Upper lobe of left lung (tissue), 6 donors: ENCODE measurements at regions not wholly inside any gene's neighbourhood (a gene's known extent, or its start where the extent isn't known, plus 50 kb on each side); places are given as distances from the start of the nearest gene placed in this dataset.

ENCODE experiments used
- ATAC-seq, 2 donors: fragments of 200-7000 bp; cut with Tn5 transposase; one replicate each; pipeline ENCODE4 v1.9.1; 2022; ENCODE audit warnings: mild to moderate bottlenecking in 2 of 2, moderate library complexity in 2 of 2; ENCODE audit not compliant: low FRiP score in 2 of 2
- DNase-seq, 2 donors: peaks; one replicate each; pipeline ENCODE4 v3.0.0-alpha.2; 2019 to 2020
- H3K27ac ChIP-seq, 4 donors: fragments of 200-600 bp; sonication (generic); one replicate each; pipeline ENCODE4 v1.5.1; 2016 to 2019
- H3K27me3 ChIP-seq, 4 donors: fragments of 200-600 bp; sonication (generic); one replicate each; pipeline ENCODE4 v1.5.1; 2017 to 2019
- H3K36me3 ChIP-seq, 4 donors: fragments of 200-600 bp; sonication (generic); one replicate each; pipeline ENCODE4 v1.5.1; 2016 to 2019
- H3K4me1 ChIP-seq, 4 donors: fragments of 200-600 bp; sonication (generic); one replicate each; pipeline ENCODE4 v1.5.1; 2018 to 2019
- H3K4me3 ChIP-seq, 4 donors: fragments of 200-600 bp; sonication (generic); one replicate each; pipeline ENCODE4 v1.5.1; 2017 to 2019; ENCODE audit warnings: mild to moderate bottlenecking in 2 of 4, moderate library complexity in 1 of 4
- H3K9me3 ChIP-seq, 4 donors: fragments of 200-600 bp; sonication (generic); one replicate each; pipeline ENCODE4 v1.5.1; 2018 to 2019
- EP300 ChIP-seq, 4 donors: sonication (generic); formaldehyde crosslinking; IDR thresholded peaks; one replicate each; pipeline ENCODE4 v1.5.1; 2017; ENCODE audit warnings: antibody characterized with exemption in 4 of 4, control low read depth in 2 of 4
- POLR2A ChIP-seq, 4 donors: fragments of 450-650 bp; IDR thresholded peaks; one replicate each; pipeline ENCODE4 v1.5.1; 2016 to 2017; ENCODE audit warnings: antibody characterized with exemption in 4 of 4, mild to moderate bottlenecking in 2 of 4
- POLR2AphosphoS5 ChIP-seq, 2 donors: sonication (generic); formaldehyde crosslinking; IDR thresholded peaks; one replicate each; pipeline ENCODE4 v1.5.1; 2017; ENCODE audit warnings: antibody characterized with exemption in 2 of 2
- WGBS, 2 donors: methylation state at CpG; one replicate each; pipeline ENCODE4 v1.1.5; 2017 to 2018; 5-methylcytosine and 5-hydroxymethylcytosine counted together
- TF ChIP-seq, protein P1 (sequence below), 6 experiments: fragments of 450-650 bp in 4 of 6; fragments of 200-600 bp in 2 of 6; sonication (generic) in 2 of 6; IDR thresholded peaks; one replicate each; pipeline ENCODE4 v1.5.1; 2016 to 2019; ENCODE audit warnings: antibody characterized with exemption in 6 of 6
- donor health status: DM: no; HTN: no; CAD: no; lungs with moderate emphysema.
- donor health status: DM: no; HTN: yes; CAD: no; lungs with severe emphysema.

DNA sequence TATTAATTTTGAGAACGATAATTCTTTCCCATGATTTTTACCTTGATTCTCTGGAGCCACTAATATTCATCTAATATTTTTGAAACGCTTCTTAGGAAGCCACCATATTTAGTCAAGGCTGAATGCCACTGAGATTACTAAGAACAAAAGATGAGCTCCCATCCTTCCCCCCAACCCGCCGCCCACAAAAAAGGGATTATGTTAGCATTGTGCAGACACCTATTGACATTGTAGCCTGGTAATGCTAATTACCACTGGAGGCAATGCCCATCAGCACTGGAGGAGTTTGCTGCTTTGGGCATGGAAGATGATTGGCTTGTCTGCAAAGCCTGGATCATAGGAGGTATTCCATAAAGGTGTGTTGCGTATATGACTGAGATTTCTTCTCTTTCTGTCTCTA is 739.1 kb upstream of the WWC1 start:
- no peaks in the 10 kb centered on the region for H3K9me3 ChIP-seq
- no peak overlapping the region for H3K4me3 ChIP-seq
- no peak for DNase-seq
- no peaks in the 10 kb centered on the region for H3K4me1 ChIP-seq
- H3K27me3 ChIP-seq = no peaks in the 10 kb centered on the region
- TF ChIP-seq POLR2AphosphoS5 (IDR thresholded peaks at IDR 0.05) = no peak
- TF ChIP-seq EP300 (IDR thresholded peaks at IDR 0.05) = no peak
- TF ChIP-seq, protein P1, sequence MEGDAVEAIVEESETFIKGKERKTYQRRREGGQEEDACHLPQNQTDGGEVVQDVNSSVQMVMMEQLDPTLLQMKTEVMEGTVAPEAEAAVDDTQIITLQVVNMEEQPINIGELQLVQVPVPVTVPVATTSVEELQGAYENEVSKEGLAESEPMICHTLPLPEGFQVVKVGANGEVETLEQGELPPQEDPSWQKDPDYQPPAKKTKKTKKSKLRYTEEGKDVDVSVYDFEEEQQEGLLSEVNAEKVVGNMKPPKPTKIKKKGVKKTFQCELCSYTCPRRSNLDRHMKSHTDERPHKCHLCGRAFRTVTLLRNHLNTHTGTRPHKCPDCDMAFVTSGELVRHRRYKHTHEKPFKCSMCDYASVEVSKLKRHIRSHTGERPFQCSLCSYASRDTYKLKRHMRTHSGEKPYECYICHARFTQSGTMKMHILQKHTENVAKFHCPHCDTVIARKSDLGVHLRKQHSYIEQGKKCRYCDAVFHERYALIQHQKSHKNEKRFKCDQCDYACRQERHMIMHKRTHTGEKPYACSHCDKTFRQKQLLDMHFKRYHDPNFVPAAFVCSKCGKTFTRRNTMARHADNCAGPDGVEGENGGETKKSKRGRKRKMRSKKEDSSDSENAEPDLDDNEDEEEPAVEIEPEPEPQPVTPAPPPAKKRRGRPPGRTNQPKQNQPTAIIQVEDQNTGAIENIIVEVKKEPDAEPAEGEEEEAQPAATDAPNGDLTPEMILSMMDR (IDR thresholded peaks at IDR 0.05) = no peak
- no peak for TF ChIP-seq POLR2A (IDR thresholded peaks at IDR 0.05)
- ATAC-seq = no peak
- no peak overlapping the region for H3K27ac ChIP-seq
- H3K36me3 ChIP-seq = no peaks in the 10 kb centered on the region
- 94% methylated on average over 5 of the region's 5 CpGs for WGBS, 2 donors

DNA sequence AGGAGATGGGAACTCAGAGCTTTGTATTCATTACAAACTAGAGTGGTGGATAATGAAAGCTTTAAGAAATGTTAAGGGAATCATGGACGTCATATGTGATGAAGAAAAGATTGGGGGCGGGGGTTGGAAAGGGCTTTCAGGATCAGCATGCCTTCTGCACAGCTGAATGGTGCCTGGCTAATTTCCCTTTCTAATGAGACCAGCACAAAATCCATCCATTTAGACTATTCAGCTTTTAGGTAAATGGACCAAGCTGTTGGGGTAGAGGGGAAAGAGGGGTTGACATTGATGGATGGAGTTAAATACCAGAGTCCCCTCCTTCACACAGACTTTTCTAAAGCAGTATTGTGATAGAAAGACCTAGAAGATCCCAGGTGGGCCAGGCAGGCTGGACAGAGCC is 737.9 kb upstream of the WWC1 start:
- Histone ChIP-seq H3K27ac (no peak overlapping the region), H3K9me3 (no peaks in the 10 kb centered on the region), H3K4me3 (no peak overlapping the region), H3K27me3 (no peaks in the 10 kb centered on the region), H3K36me3 (no peaks in the 10 kb centered on the region), H3K4me1 (no peaks in the 10 kb centered on the region)
- DNase-seq = no peak
- TF ChIP-seq POLR2AphosphoS5 (IDR thresholded peaks at IDR 0.05) (no peak), POLR2A (IDR thresholded peaks at IDR 0.05) (no peak), EP300 (IDR thresholded peaks at IDR 0.05) (no peak)
- TF ChIP-seq, protein P1 (IDR thresholded peaks at IDR 0.05) = no peak
- WGBS, 2 donors = 78 to 81% methylated on average over 2 of the region's 2 CpGs
- ATAC-seq = no peak

DNA sequence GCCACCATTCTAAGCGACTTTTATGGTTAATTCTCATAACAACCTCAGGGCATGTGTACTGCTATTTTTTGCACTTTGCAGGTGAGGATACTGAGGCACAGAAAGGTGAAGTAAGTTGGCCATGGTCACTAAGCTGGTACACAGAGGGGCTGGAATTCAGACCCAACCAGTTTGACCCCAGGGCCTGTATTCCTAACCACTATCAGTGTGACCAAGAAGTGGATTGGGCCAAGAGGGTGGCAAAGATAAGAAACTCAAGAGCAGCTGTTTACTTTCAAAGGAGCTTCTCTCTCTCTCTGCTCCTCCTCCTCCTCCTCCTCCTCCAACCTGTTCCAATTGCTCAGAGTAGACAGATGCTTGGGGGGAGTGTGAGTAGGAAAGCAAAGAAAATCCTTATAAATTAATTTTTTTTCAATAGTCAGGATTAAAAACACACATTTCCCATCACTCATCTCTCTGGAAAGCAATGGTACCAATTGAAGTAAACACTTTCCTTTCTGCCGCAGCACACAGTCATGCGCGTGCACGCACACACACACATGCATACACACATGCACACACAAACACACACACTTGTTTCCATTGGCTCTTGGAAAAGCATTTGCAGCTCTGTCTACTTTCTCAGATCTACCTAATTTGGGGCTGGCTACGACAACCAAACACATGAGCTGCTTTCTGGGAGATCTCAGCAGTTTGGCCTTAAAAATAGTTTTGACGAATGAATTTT is 736.7 kb upstream of the WWC1 start:
- TF ChIP-seq POLR2A (IDR thresholded peaks at IDR 0.05) (no peak), POLR2AphosphoS5 (IDR thresholded peaks at IDR 0.05) (no peak), EP300 (IDR thresholded peaks at IDR 0.05) (no peak)
- TF ChIP-seq, protein P1 (IDR thresholded peaks at IDR 0.05) = no peak
- Histone ChIP-seq H3K27ac (no peak overlapping the region), H3K36me3 (no peaks in the 10 kb centered on the region), H3K4me1 (no peaks in the 10 kb centered on the region), H3K9me3 (no peaks in the 10 kb centered on the region), H3K27me3 (no peaks in the 10 kb centered on the region), H3K4me3 (no peak overlapping the region)
- DNase-seq = no peak
- no peak for ATAC-seq
- 89 to 90% methylated on average over 7 of the region's 7 CpGs for WGBS, 2 donors

DNA sequence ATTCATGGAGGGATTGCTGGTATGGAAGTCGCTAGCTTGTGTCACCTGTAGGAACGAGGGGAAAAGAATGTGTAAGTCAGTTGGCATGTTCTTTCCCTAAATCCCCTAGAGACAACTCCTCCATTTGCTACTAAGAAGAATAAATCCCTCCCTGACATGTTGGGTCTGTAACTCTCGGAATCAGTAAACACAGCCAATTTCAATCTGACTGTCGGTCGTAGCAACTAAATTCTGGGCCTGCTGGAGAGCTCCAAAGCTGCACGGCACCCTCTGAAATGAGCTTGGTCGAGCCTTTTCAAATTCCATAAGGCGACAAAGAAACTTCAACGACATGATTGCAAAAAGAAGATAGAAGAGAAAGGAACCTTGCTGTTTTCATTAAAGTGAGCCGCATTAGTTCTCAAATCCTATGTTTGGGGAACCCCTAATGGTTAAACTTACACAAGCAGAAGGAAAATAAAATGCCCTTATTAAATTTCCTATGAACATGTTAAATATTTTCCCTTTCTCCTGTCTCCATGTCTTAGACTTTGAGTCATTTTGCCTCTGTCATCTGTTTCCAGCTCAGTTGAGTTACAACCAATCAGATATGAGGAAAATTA is 735.8 kb upstream of the WWC1 start:
- Histone ChIP-seq H3K4me1 (no peaks in the 10 kb centered on the region), H3K4me3 (no peak overlapping the region), H3K27ac (no peak overlapping the region), H3K9me3 (no peaks in the 10 kb centered on the region), H3K36me3 (no peaks in the 10 kb centered on the region), H3K27me3 (no peaks in the 10 kb centered on the region)
- DNase-seq (no peak), ATAC-seq (no peak)
- TF ChIP-seq, protein P1 (IDR thresholded peaks at IDR 0.05) = no peak
- no peak for TF ChIP-seq POLR2AphosphoS5 (IDR thresholded peaks at IDR 0.05)
- TF ChIP-seq POLR2A (IDR thresholded peaks at IDR 0.05) = no peak
- no peak for TF ChIP-seq EP300 (IDR thresholded peaks at IDR 0.05)
- WGBS, 2 donors = 67 to 73% methylated on average over 10 of the region's 10 CpGs

DNA sequence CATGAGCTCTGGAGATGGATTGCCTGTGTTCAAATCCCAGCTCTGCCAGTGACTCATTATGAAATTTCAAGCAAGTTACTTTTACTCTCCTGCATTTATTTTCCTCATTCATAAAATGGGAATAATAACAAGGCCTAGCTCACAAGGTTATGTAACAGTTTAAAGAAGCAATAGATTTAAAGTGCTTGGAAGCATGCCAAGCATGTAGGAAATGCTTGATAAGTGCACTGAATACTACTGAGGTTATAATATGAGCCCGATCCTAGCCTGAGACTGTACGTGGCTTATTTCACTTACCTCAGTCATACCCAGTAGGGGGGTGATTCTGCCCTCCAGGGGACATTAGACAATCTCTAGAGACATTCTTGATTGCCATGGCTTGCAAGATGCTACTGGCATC is 734.1 kb upstream of the WWC1 start:
- ATAC-seq (no peak), DNase-seq (no peak)
- WGBS, 2 donors = 30 to 38% methylated on average over 2 of the region's 2 CpGs
- H3K27me3 ChIP-seq = no peaks in the 10 kb centered on the region
- H3K27ac ChIP-seq = no peak overlapping the region
- H3K4me3 ChIP-seq = no peak overlapping the region
- no peaks in the 10 kb centered on the region for H3K9me3 ChIP-seq
- TF ChIP-seq EP300 (IDR thresholded peaks at IDR 0.05) (no peak), POLR2AphosphoS5 (IDR thresholded peaks at IDR 0.05) (no peak), POLR2A (IDR thresholded peaks at IDR 0.05) (no peak)
- TF ChIP-seq, protein P1 (IDR thresholded peaks at IDR 0.05) = no peak
- H3K4me1 ChIP-seq = no peaks in the 10 kb centered on the region
- H3K36me3 ChIP-seq = no peaks in the 10 kb centered on the region
